Neuronal stem cell (in vitro differentiated cells): ENCODE measurements at regions not wholly inside any gene's neighbourhood (a gene's known extent, or its start where the extent isn't known, plus 50 kb on each side); places are given as distances from the start of the nearest gene placed in this dataset.

Source experiments
- DNase-seq: peaks from one replicate; pipeline ENCODE4 v3.0.0-alpha.2; 2013; ENCODE audit warnings: low spot score
- H2AFZ ChIP-seq: one replicate; pipeline ENCODE4 v1.6.1; 2013; ENCODE audit warnings: mild to moderate bottlenecking, low read length, inconsistent platforms
- H2AK5ac ChIP-seq: 2 replicates; pipeline ENCODE4 v1.6.1; 2013; ENCODE audit warnings: low read depth, mild to moderate bottlenecking, inconsistent platforms, low read length, moderate library complexity, mixed read lengths
- H2BK120ac ChIP-seq: 2 replicates; pipeline ENCODE4 v1.6.1; 2013; ENCODE audit warnings: low read depth, mild to moderate bottlenecking, inconsistent platforms, low read length, moderate library complexity, mixed read lengths
- H2BK12ac ChIP-seq: one replicate; pipeline ENCODE4 v1.6.1; 2013; ENCODE audit warnings: low read length, inconsistent platforms
- H2BK15ac ChIP-seq: 2 replicates; pipeline ENCODE4 v1.6.1; 2013; ENCODE audit warnings: mild to moderate bottlenecking, low read length, inconsistent platforms, mixed read lengths
- H2BK5ac ChIP-seq: one replicate; pipeline ENCODE4 v1.6.1; 2013; ENCODE audit warnings: inconsistent platforms, mild to moderate bottlenecking, low read length, moderate library complexity
- H3K14ac ChIP-seq: one replicate; pipeline ENCODE4 v1.6.1; 2013; ENCODE audit warnings: low read length, inconsistent platforms
- H3K18ac ChIP-seq: 2 replicates; pipeline ENCODE4 v1.6.1; 2013; ENCODE audit warnings: low read length, inconsistent platforms
- H3K23ac ChIP-seq: 2 replicates; pipeline ENCODE4 v1.6.1; 2013; ENCODE audit warnings: low read depth, mild to moderate bottlenecking, mixed read lengths, low read length, inconsistent platforms; ENCODE audit not compliant: poor library complexity
- H3K27ac ChIP-seq: replicated peaks from 3 replicates; pipeline ENCODE4 v1.5.1; 2013; ENCODE audit warnings: low read length, inconsistent platforms
- H3K27me3 ChIP-seq, 3 experiments: 2 replicates each; pipeline ENCODE4 v1.6.1; 2013; ENCODE audit warnings: low read length in 3 of 3, mild to moderate bottlenecking in 2 of 3, inconsistent platforms in 1 of 3, low read depth in 1 of 3, mixed read lengths in 1 of 3, moderate library complexity in 1 of 3; ENCODE audit not compliant: control insufficient read depth in 3 of 3, insufficient read depth in 3 of 3
- H3K36me3 ChIP-seq, 2 donors: replicated peaks in 1 of 2; 2 replicates each; pipeline ENCODE4 v1.6.1; 2013; ENCODE audit warnings: low read length in 2 of 2; ENCODE audit not compliant: control insufficient read depth in 2 of 2, insufficient read depth in 2 of 2
- H3K4ac ChIP-seq: 2 replicates; pipeline ENCODE4 v1.6.1; 2013; ENCODE audit warnings: inconsistent platforms, mild to moderate bottlenecking, low read length, moderate library complexity
- H3K4me1 ChIP-seq, 2 donors: 1 replicate in 1 of 2; 2 replicates in 1 of 2; pipeline ENCODE4 v1.6.1; 2013; ENCODE audit warnings: low read length in 2 of 2, low read depth in 1 of 2; ENCODE audit not compliant: control insufficient read depth in 2 of 2, insufficient read depth in 1 of 2
- H3K4me2 ChIP-seq: one replicate; pipeline ENCODE4 v1.6.1; 2013; ENCODE audit warnings: mild to moderate bottlenecking, low read length, inconsistent platforms; ENCODE audit not compliant: insufficient read depth, poor library complexity, severe bottlenecking
- H3K4me3 ChIP-seq, 2 donors: 2 replicates each; pipeline ENCODE4 v1.5.1; 2013; ENCODE audit warnings: low read length in 2 of 2, mild to moderate bottlenecking in 2 of 2, inconsistent platforms in 1 of 2, moderate library complexity in 1 of 2
- H3K79me1 ChIP-seq: one replicate; pipeline ENCODE4 v1.6.1; 2013; ENCODE audit warnings: low read depth, mild to moderate bottlenecking, inconsistent platforms, low read length, moderate library complexity
- H3K9ac ChIP-seq: one replicate; pipeline ENCODE4 v1.6.1; 2013; ENCODE audit warnings: mild to moderate bottlenecking, low read depth, low read length, inconsistent platforms; ENCODE audit not compliant: poor library complexity
- H3K9me3 ChIP-seq, 2 donors: replicated peaks in 1 of 2; 2 replicates each; pipeline versions ENCODE3 to v1.6.1; 2013; ENCODE audit warnings: low read length in 2 of 2, mild to moderate bottlenecking in 2 of 2, inconsistent platforms in 1 of 2, low read depth in 1 of 2, mixed read lengths in 1 of 2, moderate library complexity in 1 of 2; ENCODE audit not compliant: control insufficient read depth in 2 of 2, insufficient read depth in 1 of 2
- H4K8ac ChIP-seq: one replicate; pipeline ENCODE4 v1.6.1; 2013; ENCODE audit warnings: low read depth, mild to moderate bottlenecking, inconsistent platforms, low read length, moderate library complexity
- H4K91ac ChIP-seq: one replicate; pipeline ENCODE4 v1.6.1; 2013; ENCODE audit warnings: low read length, low read depth, mild to moderate bottlenecking, inconsistent platforms; ENCODE audit not compliant: poor library complexity
- WGBS, 2 donors: extraction: QIAGEN DNeasy Blood & Tissue Kit; methylation state at CpG; one replicate each; pipeline ENCODE4 v1.1.7; 2013; ENCODE audit warnings: missing lambda C conversion rate in 2 of 2, mixed read lengths in 1 of 2; ENCODE audit not compliant: insufficient read length in 2 of 2, insufficient replicate concordance in 1 of 2; ENCODE audit errors: extremely low coverage in 2 of 2; 5-methylcytosine and 5-hydroxymethylcytosine counted together

DNA sequence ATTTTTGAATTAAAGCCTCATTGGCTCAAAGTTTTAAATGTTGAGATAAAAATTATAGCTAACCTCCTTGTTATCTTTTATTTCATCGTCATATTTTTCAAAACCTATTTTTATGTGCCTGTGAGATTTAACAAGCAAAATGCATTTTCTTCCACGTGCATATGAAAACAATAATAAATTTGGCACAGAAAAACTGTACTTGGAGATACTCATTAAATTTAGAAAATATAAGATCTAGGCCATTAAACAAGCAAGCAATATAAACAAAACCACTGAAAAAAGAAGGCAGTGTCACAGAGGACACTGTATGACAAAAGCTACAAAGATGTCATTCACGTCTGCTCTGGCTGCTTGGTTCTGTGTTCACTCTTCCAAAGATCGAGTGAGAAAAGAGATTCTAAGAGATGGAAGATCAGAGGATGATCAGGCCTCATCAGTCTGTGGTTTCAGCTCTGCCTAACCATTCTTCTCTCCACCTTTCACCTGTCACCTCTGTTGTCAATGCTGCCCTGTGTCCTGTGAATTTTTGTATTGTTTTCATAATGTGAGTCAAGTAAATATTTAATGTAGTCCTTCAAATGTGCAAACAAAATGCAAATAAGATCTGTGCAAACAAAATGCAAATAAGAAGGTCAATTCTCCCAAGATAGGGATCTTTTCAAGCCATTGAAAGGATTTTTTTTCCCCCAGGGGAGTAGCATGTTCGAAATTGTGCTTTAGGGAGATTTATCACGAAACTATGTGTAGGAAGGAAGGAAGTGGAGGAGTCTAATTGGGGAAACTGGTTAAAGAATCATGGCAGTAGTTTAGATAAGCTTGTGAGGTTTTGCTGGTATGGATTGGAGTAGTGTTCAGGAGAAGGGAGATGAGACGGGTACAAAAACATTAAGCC lies 138.7 kb upstream of the RBMS1 start:
- H3K4me1 ChIP-seq: peaks cover 17 to 31% of the 10 kb centered on the region in 2 donors
- H3K27me3 ChIP-seq: no peaks in the 10 kb centered on the region
- DNase-seq: no peak
- no peak overlapping the region for H3K23ac ChIP-seq
- no peak overlapping the region for H3K18ac ChIP-seq
- no CpG with 5 or more reads among the region's 7 CpGs for WGBS, 2 donors
- H2BK5ac ChIP-seq: no peak overlapping the region
- no peak overlapping the region for H3K9ac ChIP-seq
- H3K36me3 ChIP-seq: no peaks in the 10 kb centered on the region
- H3K4me3 ChIP-seq: no peak overlapping the region
- no peak overlapping the region for H2AK5ac ChIP-seq
- no peak overlapping the region for H2BK120ac ChIP-seq
- no peak overlapping the region for H3K14ac ChIP-seq
- H2BK15ac ChIP-seq: no peak overlapping the region
- H3K9me3 ChIP-seq: peaks cover 0 to 3% of the 10 kb centered on the region in 2 donors
- H3K79me1 ChIP-seq: no peaks in the 10 kb centered on the region
- no peak overlapping the region for H4K8ac ChIP-seq
- no peak overlapping the region for H3K4me2 ChIP-seq
- no peak overlapping the region for H2AFZ ChIP-seq
- no peak overlapping the region for H2BK12ac ChIP-seq
- H4K91ac ChIP-seq: no peak overlapping the region
- no peak overlapping the region for H3K27ac ChIP-seq
- no peak overlapping the region for H3K4ac ChIP-seq

GRCh38 chr2:160634436-160634835 lies 140.8 kb upstream of the RBMS1 start:
- H3K14ac ChIP-seq: no peak overlapping the region
- DNase-seq: no peak
- no peak overlapping the region for H2BK5ac ChIP-seq
- H2BK15ac ChIP-seq: no peak overlapping the region
- H2AFZ ChIP-seq: no peak overlapping the region
- no CpG with 5 or more reads among the region's 2 CpGs for WGBS, 2 donors
- H3K4me1 ChIP-seq: peaks cover 10 to 31% of the 10 kb centered on the region in 2 donors
- no peak overlapping the region for H3K9ac ChIP-seq
- H4K91ac ChIP-seq: no peak overlapping the region
- no peak overlapping the region for H3K23ac ChIP-seq
- no peaks in the 10 kb centered on the region for H3K27me3 ChIP-seq
- H3K36me3 ChIP-seq: no peaks in the 10 kb centered on the region
- H3K18ac ChIP-seq: no peak overlapping the region
- H2AK5ac ChIP-seq: no peak overlapping the region
- H3K9me3 ChIP-seq: peaks cover 0 to 6% of the 10 kb centered on the region in 2 donors
- no peak overlapping the region for H3K4me2 ChIP-seq
- H3K27ac ChIP-seq: no peak overlapping the region
- H3K79me1 ChIP-seq: no peaks in the 10 kb centered on the region
- no peak overlapping the region for H2BK120ac ChIP-seq
- H4K8ac ChIP-seq: no peak overlapping the region
- H3K4ac ChIP-seq: no peak overlapping the region
- no peak overlapping the region for H2BK12ac ChIP-seq
- H3K4me3 ChIP-seq: no peak overlapping the region

DNA sequence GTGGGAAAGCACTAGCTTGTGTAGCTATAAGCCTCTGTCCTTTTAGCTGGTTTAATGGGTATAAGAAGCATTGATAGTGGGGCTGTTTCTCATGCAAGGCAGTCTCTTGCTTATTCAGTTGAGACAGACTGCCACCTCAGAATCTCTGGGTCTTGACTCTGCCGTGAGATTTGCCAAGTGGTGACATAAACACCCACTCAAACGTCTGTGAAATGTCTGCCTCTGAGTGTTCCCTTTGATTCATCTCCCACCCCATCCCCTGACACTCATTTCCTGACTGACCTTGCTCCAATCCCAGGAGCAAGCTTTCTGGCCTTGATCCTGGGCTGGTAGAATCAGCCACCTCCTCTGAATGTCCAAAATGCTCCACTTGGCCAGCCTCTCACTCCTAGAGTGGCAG lies 141.9 kb upstream of the RBMS1 start:
- Histone ChIP-seq H4K8ac (no peak overlapping the region), H2AFZ (no peak overlapping the region), H3K36me3 (no peaks in the 10 kb centered on the region), H2BK120ac (no peak overlapping the region), H3K4me2 (no peak overlapping the region), H3K4me1 (peaks cover 10 to 31% of the 10 kb centered on the region in 2 donors), H3K4me3 (no peak overlapping the region), H3K79me1 (no peaks in the 10 kb centered on the region), H2BK12ac (no peak overlapping the region), H3K9ac (no peak overlapping the region), H3K27me3 (no peaks in the 10 kb centered on the region), H3K23ac (no peak overlapping the region), H3K14ac (no peak overlapping the region), H3K9me3 (peaks cover 0 to 14% of the 10 kb centered on the region in 2 donors), H3K4ac (no peak overlapping the region), H2BK5ac (no peak overlapping the region), H2AK5ac (no peak overlapping the region), H4K91ac (no peak overlapping the region), H2BK15ac (no peak overlapping the region), H3K27ac (no peak overlapping the region), H3K18ac (no peak overlapping the region)
- WGBS, 2 donors: no CpG with 5 or more reads among the region's 2 CpGs
- DNase-seq: no peak

GRCh38 chr2:160639472-160639871 lies 145.9 kb upstream of the RBMS1 start:
- DNase-seq: no peak
- H3K9ac ChIP-seq: no peak overlapping the region
- H3K18ac ChIP-seq: no peak overlapping the region
- no peak overlapping the region for H2AFZ ChIP-seq
- H4K91ac ChIP-seq: no peak overlapping the region
- no peak overlapping the region for H2BK5ac ChIP-seq
- no peaks in the 10 kb centered on the region for H3K36me3 ChIP-seq
- H3K4me3 ChIP-seq: no peak overlapping the region
- H4K8ac ChIP-seq: no peak overlapping the region
- H2BK12ac ChIP-seq: no peak overlapping the region
- H3K4ac ChIP-seq: no peak overlapping the region
- no peak overlapping the region for H3K14ac ChIP-seq
- H2AK5ac ChIP-seq: no peak overlapping the region
- H3K27ac ChIP-seq: no peak overlapping the region
- no peak overlapping the region for H3K4me2 ChIP-seq
- no peaks in the 10 kb centered on the region for H3K79me1 ChIP-seq
- no peak overlapping the region for H2BK15ac ChIP-seq
- no peaks in the 10 kb centered on the region for H3K27me3 ChIP-seq
- H3K23ac ChIP-seq: no peak overlapping the region
- H3K9me3 ChIP-seq: peaks cover 0 to 14% of the 10 kb centered on the region in 2 donors
- H3K4me1 ChIP-seq: peaks cover 4 to 8% of the 10 kb centered on the region in 2 donors
- no peak overlapping the region for H2BK120ac ChIP-seq
